HG02938 (cell line): ENCODE measurements at regions not wholly inside any gene's neighbourhood (a gene's known extent, or its start where the extent isn't known, plus 50 kb on each side); places are given as distances from the start of the nearest gene placed in this dataset.

Experiments used
- ATAC-seq: cut with Tn5 transposase; IDR thresholded peaks from one replicate; pipeline ENCODE4 v1.9.1; 2021; ENCODE audit warnings: mild to moderate bottlenecking, moderate library complexity; ENCODE audit not compliant: unreplicated experiment

- no peak for ATAC-seq
Measured at GRCh38 chr20:52515877-52516276, 324.3 kb upstream of the ZFP64 start.

- ATAC-seq, result no peak
Measured at GRCh38 chr20:52500157-52500556, 308.6 kb upstream of the ZFP64 start.

- ATAC-seq, result no peak
Measured at GRCh38 chr20:52497731-52498130, 306.2 kb upstream of the ZFP64 start.

- no peak for ATAC-seq
Measured at GRCh38 chr20:52496191-52496590, 304.6 kb upstream of the ZFP64 start.

GRCh38 chr20:52494244-52494643, 302.7 kb upstream of the ZFP64 start:
- ATAC-seq, result no peak

- no peak for ATAC-seq
Measured at GRCh38 chr20:52493171-52493721, 301.7 kb upstream of the ZFP64 start.

- ATAC-seq, result no peak
Measured at GRCh38 chr20:52490711-52491430, 299.3 kb upstream of the ZFP64 start.

GRCh38 chr20:52484438-52484837, 292.9 kb upstream of the ZFP64 start:
- no peak for ATAC-seq

GRCh38 chr20:52483382-52483781, 291.8 kb upstream of the ZFP64 start:
- no peak for ATAC-seq

GRCh38 chr20:52482044-52482443, 290.5 kb upstream of the ZFP64 start:
- no peak for ATAC-seq

- no peak for ATAC-seq
Measured at GRCh38 chr20:52481443-52481842, 289.9 kb upstream of the ZFP64 start.

- no peak for ATAC-seq
Measured at GRCh38 chr20:52476074-52476750, 284.6 kb upstream of the ZFP64 start.

- no peak for ATAC-seq
Measured at GRCh38 chr20:52473186-52473585, 281.6 kb upstream of the ZFP64 start.

- no peak for ATAC-seq
Measured at GRCh38 chr20:52470561-52470960, 279.0 kb upstream of the ZFP64 start.

- ATAC-seq, result no peak
Measured at GRCh38 chr20:52469128-52469527, 277.5 kb upstream of the ZFP64 start.

- no peak for ATAC-seq
Measured at GRCh38 chr20:52465991-52466390, 274.4 kb upstream of the ZFP64 start.

- no peak for ATAC-seq
Measured at GRCh38 chr20:52461582-52461981, 270.0 kb upstream of the ZFP64 start.

- ATAC-seq, result no peak
Measured at GRCh38 chr20:52459150-52459549, 267.6 kb upstream of the ZFP64 start.

GRCh38 chr20:52457826-52458225, 266.2 kb upstream of the ZFP64 start:
- no peak for ATAC-seq

- ATAC-seq, result no peak
Measured at GRCh38 chr20:52454660-52455059, 263.1 kb upstream of the ZFP64 start.

- ATAC-seq, result no peak
Measured at GRCh38 chr20:52448513-52449232, 257.1 kb upstream of the ZFP64 start.

GRCh38 chr20:52447225-52447551, 255.6 kb upstream of the ZFP64 start:
- no peak for ATAC-seq
